ENCODE measurements at regions not wholly inside any gene's neighbourhood (a gene's known extent, or its start where the extent isn't known, plus 50 kb on each side); places are given as distances from the start of the nearest gene placed in this dataset.

DNA sequence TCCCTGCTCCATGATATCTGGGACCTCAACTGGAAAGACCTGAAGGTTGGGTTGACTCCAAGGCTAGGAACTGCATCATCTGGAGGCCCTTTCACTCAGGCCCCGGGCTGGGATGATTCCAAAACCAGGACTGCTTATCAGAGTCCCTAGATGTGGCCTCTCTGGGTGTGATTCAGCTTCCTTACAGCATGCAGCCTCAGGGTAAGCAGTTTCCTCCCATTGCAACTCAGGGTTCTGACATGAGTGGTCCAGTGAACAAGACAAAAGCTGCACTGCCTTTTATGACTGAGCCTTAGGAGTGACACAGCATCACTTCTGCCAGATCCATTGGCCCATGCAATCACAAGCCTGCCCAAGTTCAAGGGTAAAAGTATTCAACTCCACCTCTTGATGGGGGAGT is 502.8 kb downstream of the COG6 start:
- TF ChIP-seq SUZ12 (IDR thresholded peaks at IDR 0.05) (no peak), FOXK2 (IDR thresholded peaks at IDR 0.05) (no peak), SP1 (IDR thresholded peaks at IDR 0.05) (no peak), BHLHE40 (IDR thresholded peaks at IDR 0.05; ENCODE audit: borderline replicate concordance) (no peak), TARDBP (IDR thresholded peaks at IDR 0.05) (no peak), LEF1 (IDR thresholded peaks at IDR 0.05; ENCODE audit: borderline replicate concordance) (no peak), CTBP1 (IDR thresholded peaks at IDR 0.05; ENCODE audit: borderline replicate concordance) (no peak), PKNOX1 (IDR thresholded peaks at IDR 0.05) (no peak), FOXA1 (IDR thresholded peaks at IDR 0.05) (no peak), FOXM1 (IDR thresholded peaks at IDR 0.05; ENCODE audit: borderline replicate concordance) (no peak)
